OCI-M2 (cell line): ENCODE measurements at regions not wholly inside any gene's neighbourhood (a gene's known extent, or its start where the extent isn't known, plus 50 kb on each side); places are given as distances from the start of the nearest gene placed in this dataset.

Experiments used
- DNase-seq: peaks from one replicate; lab custom pipeline; 2025; ENCODE audit not compliant: unreplicated experiment; lab: John Stamatoyannopoulos, UW

- no peak for DNase-seq
Measured at GRCh38 chr1:221184131-221184794, 305.0 kb downstream of the HLX start.

GRCh38 chr1:221187174-221187573, 307.9 kb downstream of the HLX start:
- DNase-seq = no peak

GRCh38 chr1:221188458-221188857, 309.2 kb downstream of the HLX start:
- DNase-seq = no peak

GRCh38 chr1:221190249-221190648, 311.0 kb downstream of the HLX start:
- DNase-seq = no peak

GRCh38 chr1:221192055-221192454, 312.8 kb downstream of the HLX start:
- no peak for DNase-seq

GRCh38 chr1:221200464-221200863, 321.2 kb downstream of the HLX start:
- DNase-seq = no peak

- no peak for DNase-seq
Measured at GRCh38 chr1:221201773-221202172, 322.5 kb downstream of the HLX start.

GRCh38 chr1:221203224-221204054, 324.2 kb downstream of the HLX start:
- no peak for DNase-seq

GRCh38 chr1:221204055-221204833, 325.0 kb downstream of the HLX start:
- DNase-seq = no peak

- no peak for DNase-seq
Measured at GRCh38 chr1:221206076-221206475, 326.8 kb downstream of the HLX start.

- no peak for DNase-seq
Measured at GRCh38 chr1:221212926-221213325, 333.7 kb downstream of the HLX start.

GRCh38 chr1:221217029-221217428, 337.8 kb downstream of the HLX start:
- DNase-seq = no peak

GRCh38 chr1:221223281-221223680, 344.0 kb downstream of the HLX start:
- DNase-seq = no peak

- DNase-seq = no peak
Measured at GRCh38 chr1:221227460-221227859, 348.2 kb downstream of the HLX start.

GRCh38 chr1:221227872-221228337, 348.7 kb downstream of the HLX start:
- no peak for DNase-seq

- no peak for DNase-seq
Measured at GRCh38 chr1:221228594-221228993, 349.4 kb downstream of the HLX start.

- no peak for DNase-seq
Measured at GRCh38 chr1:221230605-221231004, 351.4 kb downstream of the HLX start.

- DNase-seq = no peak
Measured at GRCh38 chr1:221234791-221235190, 355.5 kb downstream of the HLX start.

- no peak for DNase-seq
Measured at GRCh38 chr1:221237587-221237986, 358.3 kb downstream of the HLX start.

GRCh38 chr1:221239181-221239580, 359.9 kb downstream of the HLX start:
- DNase-seq = no peak

GRCh38 chr1:221239792-221240191, 360.5 kb downstream of the HLX start:
- DNase-seq = no peak

GRCh38 chr1:221240690-221241089, 361.4 kb downstream of the HLX start:
- no peak for DNase-seq
